GM12892 (cell line): ENCODE measurements at regions not wholly inside any gene's neighbourhood (a gene's known extent, or its start where the extent isn't known, plus 50 kb on each side); places are given as distances from the start of the nearest gene placed in this dataset.

ENCODE experiments used
- POLR2A ChIP-seq: IDR thresholded peaks from 2 replicates; pipeline ENCODE4 v1.6.1; 2011; ENCODE audit warnings: low read depth, low read length, control low read depth
- POLR2AphosphoS5 ChIP-seq: IDR thresholded peaks from 2 replicates; pipeline ENCODE4 v1.6.1; 2011; ENCODE audit warnings: low read depth, low read length, control low read depth

GRCh38 chr5:144085381-144085780 lies 85.1 kb downstream of the YIPF5 start:
- no peak for TF ChIP-seq POLR2A
- no peak for TF ChIP-seq POLR2AphosphoS5
